Uterus (tissue), 3 donors: ENCODE measurements at regions not wholly inside any gene's neighbourhood (a gene's known extent, or its start where the extent isn't known, plus 50 kb on each side); places are given as distances from the start of the nearest gene placed in this dataset.

Source experiments
- DNase-seq, 2 donors: peaks; one replicate each; pipeline ENCODE4 v3.0.0-alpha.2; 2019 to 2020
- H3K27ac ChIP-seq, 2 donors: fragments of 200-600 bp; sonication (generic); 1 replicate in 1 of 2; 2 replicates in 1 of 2; pipeline ENCODE4 v1.5.1; 2016 to 2018
- H3K27me3 ChIP-seq, 2 donors: fragments of 200-600 bp; sonication (generic); one replicate each; pipeline ENCODE4 v1.5.1; 2018 to 2019; ENCODE audit warnings: control low read depth in 1 of 2
- H3K36me3 ChIP-seq, 2 donors: fragments of 200-600 bp; sonication (generic); one replicate each; pipeline ENCODE4 v1.5.1; 2019; ENCODE audit warnings: control low read depth in 1 of 2
- H3K4me1 ChIP-seq, 2 donors: fragments of 200-600 bp; sonication (generic); one replicate each; pipeline ENCODE4 v1.5.1; 2018 to 2019; ENCODE audit warnings: control low read depth in 1 of 2
- H3K4me3 ChIP-seq, 2 donors: fragments of 200-600 bp; sonication (generic); 1 replicate in 1 of 2; 2 replicates in 1 of 2; pipeline ENCODE4 v1.5.1; 2018 to 2019; ENCODE audit warnings: mild to moderate bottlenecking in 1 of 2
- H3K9me3 ChIP-seq, 2 donors: fragments of 200-600 bp; sonication (generic); one replicate each; pipeline ENCODE4 v1.5.1; 2019; ENCODE audit warnings: control low read depth in 1 of 2
- POLR2A ChIP-seq, 2 donors: fragments of 450-650 bp; IDR thresholded peaks; one replicate each; pipeline ENCODE4 v1.6.1; 2016; ENCODE audit warnings: antibody characterized with exemption in 2 of 2, mild to moderate bottlenecking in 1 of 2, moderate library complexity in 1 of 2
- intact Hi-C: fragments of 100-400 bp; cut with DNase I; formaldehyde crosslinking; loops from one replicate; pipeline ENCODE4 v1.15.1; 2023; ENCODE audit warnings: low total_unique reads
- TF ChIP-seq, protein P1 (sequence below), 4 experiments: fragments of 200-600 bp in 2 of 4; fragments of 450-650 bp in 2 of 4; sonication (generic) in 2 of 4; IDR thresholded peaks; one replicate each; pipeline ENCODE4 v1.5.1; 2016 to 2019; ENCODE audit warnings: antibody characterized with exemption in 4 of 4, mild to moderate bottlenecking in 2 of 4, moderate library complexity in 1 of 4
- donor health status: DM: yes; HTN: yes; CAD: no.

DNA sequence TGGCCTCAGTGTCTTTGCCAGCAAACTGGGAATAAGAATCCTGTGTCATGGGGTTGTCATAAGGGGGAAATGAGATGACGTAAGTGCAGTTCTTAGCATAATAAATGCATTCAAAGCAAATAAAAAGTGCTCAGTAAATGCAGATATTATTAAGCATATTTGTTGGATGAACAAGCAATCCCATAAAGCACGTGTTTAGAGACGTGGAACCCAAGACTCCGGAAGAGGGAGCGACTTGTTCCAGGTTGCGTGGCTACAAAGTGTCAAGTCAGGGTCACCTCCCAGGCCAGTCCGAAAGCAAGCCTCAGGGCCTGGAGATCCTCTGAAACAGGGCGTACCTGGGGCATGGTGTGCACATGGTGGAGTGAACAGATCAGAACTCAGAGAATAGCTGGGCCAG, 58.0 kb upstream of the LAPTM5 start:
- Histone ChIP-seq H3K9me3 (no peaks in the 10 kb centered on the region), H3K36me3 (no peaks in the 10 kb centered on the region), H3K27ac (no peak overlapping the region), H3K4me3 (no peak overlapping the region), H3K27me3 (no peaks in the 10 kb centered on the region), H3K4me1 (peaks cover 0 to 7% of the 10 kb centered on the region in 2 donors)
- intact Hi-C loops: no loop called here
- no peak for DNase-seq
- TF ChIP-seq, protein P1, sequence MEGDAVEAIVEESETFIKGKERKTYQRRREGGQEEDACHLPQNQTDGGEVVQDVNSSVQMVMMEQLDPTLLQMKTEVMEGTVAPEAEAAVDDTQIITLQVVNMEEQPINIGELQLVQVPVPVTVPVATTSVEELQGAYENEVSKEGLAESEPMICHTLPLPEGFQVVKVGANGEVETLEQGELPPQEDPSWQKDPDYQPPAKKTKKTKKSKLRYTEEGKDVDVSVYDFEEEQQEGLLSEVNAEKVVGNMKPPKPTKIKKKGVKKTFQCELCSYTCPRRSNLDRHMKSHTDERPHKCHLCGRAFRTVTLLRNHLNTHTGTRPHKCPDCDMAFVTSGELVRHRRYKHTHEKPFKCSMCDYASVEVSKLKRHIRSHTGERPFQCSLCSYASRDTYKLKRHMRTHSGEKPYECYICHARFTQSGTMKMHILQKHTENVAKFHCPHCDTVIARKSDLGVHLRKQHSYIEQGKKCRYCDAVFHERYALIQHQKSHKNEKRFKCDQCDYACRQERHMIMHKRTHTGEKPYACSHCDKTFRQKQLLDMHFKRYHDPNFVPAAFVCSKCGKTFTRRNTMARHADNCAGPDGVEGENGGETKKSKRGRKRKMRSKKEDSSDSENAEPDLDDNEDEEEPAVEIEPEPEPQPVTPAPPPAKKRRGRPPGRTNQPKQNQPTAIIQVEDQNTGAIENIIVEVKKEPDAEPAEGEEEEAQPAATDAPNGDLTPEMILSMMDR (IDR thresholded peaks at IDR 0.05): no peak
- no peak for TF ChIP-seq POLR2A (IDR thresholded peaks at IDR 0.05)

DNA sequence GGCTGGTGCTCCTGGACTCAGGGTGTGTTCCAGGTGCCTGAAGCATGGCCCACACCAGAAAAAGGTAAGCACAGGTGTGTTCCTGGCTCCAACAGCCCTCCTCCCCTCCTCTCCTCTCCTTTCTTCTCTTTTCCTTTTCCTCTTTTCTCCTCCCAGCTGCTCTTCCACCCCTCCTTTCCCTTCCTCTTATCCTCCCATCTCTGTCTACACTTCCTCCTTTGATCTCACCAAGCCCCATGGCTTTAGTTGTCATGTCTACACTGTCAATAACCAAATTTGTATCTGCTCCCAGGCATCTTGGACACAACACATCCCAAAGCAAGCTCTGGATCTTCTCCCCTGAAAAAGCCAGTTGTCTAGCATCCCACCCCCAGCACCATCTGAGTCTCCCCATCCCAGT, 56.7 kb upstream of the LAPTM5 start:
- Histone ChIP-seq H3K4me1 (peaks cover 0 to 7% of the 10 kb centered on the region in 2 donors), H3K4me3 (no peak overlapping the region), H3K27me3 (no peaks in the 10 kb centered on the region), H3K27ac (no peak overlapping the region), H3K9me3 (no peaks in the 10 kb centered on the region), H3K36me3 (no peaks in the 10 kb centered on the region)
- intact Hi-C loops: no loop called here
- TF ChIP-seq, protein P1 (IDR thresholded peaks at IDR 0.05): no peak
- TF ChIP-seq POLR2A (IDR thresholded peaks at IDR 0.05): no peak
- no peak for DNase-seq

DNA sequence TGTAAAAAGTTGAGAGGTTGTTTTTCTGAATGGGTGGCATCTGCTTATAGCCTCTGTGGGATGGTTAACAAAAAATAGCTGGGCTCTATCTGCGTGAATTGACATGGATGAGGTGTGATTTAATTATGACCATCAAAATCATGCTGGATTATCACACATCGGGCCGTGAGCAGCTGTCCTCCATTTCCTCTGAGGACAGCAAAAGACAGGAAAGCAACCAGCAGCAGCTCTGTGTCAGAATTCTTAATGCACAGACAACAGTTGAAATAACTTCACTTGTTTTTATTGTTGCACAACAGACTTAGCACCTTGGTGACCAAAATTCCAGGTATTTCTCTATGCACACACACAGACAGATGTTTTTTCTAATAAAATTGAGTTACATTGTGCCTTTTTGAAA, 54.5 kb upstream of the LAPTM5 start:
- Histone ChIP-seq H3K9me3 (no peaks in the 10 kb centered on the region), H3K4me1 (peaks cover 0 to 7% of the 10 kb centered on the region in 2 donors), H3K36me3 (no peaks in the 10 kb centered on the region), H3K27me3 (no peaks in the 10 kb centered on the region), H3K27ac (no peak overlapping the region), H3K4me3 (no peak overlapping the region)
- intact Hi-C loops: no loop called here
- TF ChIP-seq POLR2A (IDR thresholded peaks at IDR 0.05): no peak
- TF ChIP-seq, protein P1 (IDR thresholded peaks at IDR 0.05): no peak
- no peak for DNase-seq

DNA sequence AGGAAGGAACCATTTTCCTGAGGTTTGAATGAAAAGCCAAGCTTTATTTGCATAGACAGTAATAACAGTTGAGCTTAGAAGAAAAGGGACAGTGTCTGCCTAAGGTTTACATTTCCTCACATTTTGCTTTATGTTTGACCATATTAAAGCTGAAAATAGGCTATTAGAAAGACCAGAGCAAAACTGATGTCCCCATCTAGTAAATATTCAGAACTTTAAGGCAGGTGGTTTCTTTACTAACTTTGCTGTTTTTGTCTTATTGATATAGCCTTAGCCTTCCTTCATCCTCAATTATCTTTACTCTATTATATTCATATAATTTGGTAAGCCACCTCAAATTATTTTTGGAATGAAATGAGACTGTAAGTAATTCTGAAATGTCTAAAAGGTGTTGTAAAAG, 53.6 kb upstream of the LAPTM5 start:
- Histone ChIP-seq H3K4me3 (no peak overlapping the region), H3K4me1 (peaks cover 0 to 3% of the 10 kb centered on the region in 2 donors), H3K27me3 (no peaks in the 10 kb centered on the region), H3K27ac (no peak overlapping the region), H3K36me3 (no peaks in the 10 kb centered on the region), H3K9me3 (no peaks in the 10 kb centered on the region)
- TF ChIP-seq POLR2A (IDR thresholded peaks at IDR 0.05): no peak
- TF ChIP-seq, protein P1 (IDR thresholded peaks at IDR 0.05): no peak
- no peak for DNase-seq
- intact Hi-C loops: no loop called here

DNA sequence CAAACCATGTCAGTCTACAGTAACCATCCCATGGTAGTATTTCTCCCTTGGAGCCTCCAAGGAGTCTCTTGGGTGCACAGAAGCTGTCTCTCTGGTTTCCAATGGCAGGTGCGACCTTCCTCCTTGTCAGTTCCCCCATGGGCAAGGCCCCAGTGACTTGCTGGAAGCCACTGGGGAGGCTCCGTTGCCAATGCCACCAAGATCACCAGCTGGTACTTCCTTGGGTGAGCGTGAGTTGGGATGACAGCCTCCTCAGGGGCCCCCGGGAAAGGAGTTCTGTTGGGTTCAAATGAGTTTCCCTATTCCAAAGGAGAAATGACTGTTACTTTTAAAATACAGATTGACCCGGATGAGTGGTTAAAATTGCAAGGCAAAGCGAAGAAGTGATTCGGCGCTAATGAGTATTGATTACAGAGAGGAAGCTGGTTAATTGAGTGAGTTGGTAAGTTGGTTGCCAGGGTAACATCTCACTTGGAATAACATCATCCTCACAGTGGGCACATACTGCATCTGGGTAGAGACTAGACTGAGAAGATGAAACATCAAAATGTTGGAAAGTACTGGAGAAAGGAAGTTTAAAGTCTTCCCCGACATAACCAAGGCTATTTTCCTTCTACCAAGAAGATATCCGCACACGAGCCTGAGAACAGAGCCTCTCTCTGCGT, 53.0 kb upstream of the LAPTM5 start:
- H3K4me1 ChIP-seq: no peaks in the 10 kb centered on the region
- H3K27me3 ChIP-seq: no peaks in the 10 kb centered on the region
- H3K27ac ChIP-seq: peak overlapping the region in 1 of 2 donors; percentile 77
- H3K36me3 ChIP-seq: no peaks in the 10 kb centered on the region
- no peak overlapping the region for H3K4me3 ChIP-seq
- no peak for DNase-seq
- TF ChIP-seq, protein P1 (IDR thresholded peaks at IDR 0.05): no peak
- no peak for TF ChIP-seq POLR2A (IDR thresholded peaks at IDR 0.05)
- H3K9me3 ChIP-seq: no peaks in the 10 kb centered on the region
- intact Hi-C loops: no loop called here
